HG02678 (cell line): ENCODE measurements at regions not wholly inside any gene's neighbourhood (a gene's known extent, or its start where the extent isn't known, plus 50 kb on each side); places are given as distances from the start of the nearest gene placed in this dataset.

Source experiments
- ATAC-seq: cut with Tn5 transposase; IDR thresholded peaks from one replicate; pipeline ENCODE4 v1.9.1; 2021; ENCODE audit warnings: mild to moderate bottlenecking, moderate library complexity; ENCODE audit not compliant: unreplicated experiment

GRCh38 chr4:180150818-180151217 lies 2092.4 kb upstream of the TENM3 start:
- no peak for ATAC-seq

DNA sequence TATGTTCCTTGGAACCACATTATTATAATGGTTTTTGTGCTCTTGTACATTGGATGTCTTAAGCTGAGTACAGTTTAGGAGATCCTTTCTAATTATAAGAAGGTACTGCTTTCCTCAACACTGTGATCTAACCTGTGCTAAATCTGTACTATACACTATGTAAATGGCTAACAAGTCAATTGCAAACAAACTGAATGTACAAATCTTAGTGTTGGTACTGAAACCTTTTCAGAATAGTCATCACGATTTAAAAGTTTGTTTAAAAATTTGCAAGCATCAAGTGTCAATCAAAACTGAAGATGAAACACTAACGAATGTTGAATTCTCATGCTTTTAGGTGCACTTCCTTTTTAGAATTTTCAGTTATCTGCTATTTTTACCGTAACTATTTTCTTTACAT lies 2090.4 kb upstream of the TENM3 start:
- ATAC-seq, result no peak

GRCh38 chr4:180153587-180153986 lies 2089.6 kb upstream of the TENM3 start:
- no peak for ATAC-seq

GRCh38 chr4:180156684-180157083 lies 2086.5 kb upstream of the TENM3 start:
- ATAC-seq, result peak; percentile 44

GRCh38 chr4:180160195-180160983 lies 2082.8 kb upstream of the TENM3 start:
- no peak for ATAC-seq

DNA sequence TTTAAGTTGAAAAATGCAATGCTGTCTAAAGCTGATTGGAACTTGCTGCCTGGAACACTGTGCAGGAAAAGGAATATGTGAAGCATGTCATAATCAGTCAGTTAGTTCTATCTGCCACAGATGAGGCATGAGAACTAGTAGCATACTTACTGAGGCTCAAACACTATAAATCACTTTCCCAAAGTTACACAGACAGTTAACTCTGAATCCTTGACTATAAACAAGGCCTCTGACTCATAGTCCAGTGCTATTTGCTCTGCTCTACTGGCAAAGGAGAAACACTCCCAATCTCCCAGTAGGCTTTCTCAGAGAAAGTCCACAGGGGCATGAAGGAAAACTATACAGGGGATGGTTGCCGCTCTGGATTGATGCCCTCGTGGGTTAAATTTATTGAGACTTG lies 2078.4 kb upstream of the TENM3 start:
- ATAC-seq, result no peak

DNA sequence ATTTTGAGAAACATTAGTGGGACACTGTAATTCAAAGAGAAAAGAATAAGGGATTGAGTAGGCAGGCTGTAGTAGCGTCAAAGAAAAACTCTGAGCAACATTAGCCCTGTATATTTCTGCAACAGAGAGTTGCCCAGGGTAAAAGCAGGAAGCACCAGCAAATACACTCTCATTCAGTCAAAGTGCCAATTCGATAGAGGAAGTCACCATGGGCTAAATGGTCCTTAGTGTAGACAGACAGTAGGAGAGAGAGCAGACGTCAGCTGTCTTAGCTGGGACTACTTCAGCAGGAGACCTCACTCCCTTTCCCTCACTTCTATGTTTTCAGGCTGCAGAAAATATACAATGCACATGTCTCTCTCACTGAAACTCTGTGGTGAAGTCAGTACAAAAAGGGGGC lies 2073.8 kb upstream of the TENM3 start:
- ATAC-seq, result no peak

DNA sequence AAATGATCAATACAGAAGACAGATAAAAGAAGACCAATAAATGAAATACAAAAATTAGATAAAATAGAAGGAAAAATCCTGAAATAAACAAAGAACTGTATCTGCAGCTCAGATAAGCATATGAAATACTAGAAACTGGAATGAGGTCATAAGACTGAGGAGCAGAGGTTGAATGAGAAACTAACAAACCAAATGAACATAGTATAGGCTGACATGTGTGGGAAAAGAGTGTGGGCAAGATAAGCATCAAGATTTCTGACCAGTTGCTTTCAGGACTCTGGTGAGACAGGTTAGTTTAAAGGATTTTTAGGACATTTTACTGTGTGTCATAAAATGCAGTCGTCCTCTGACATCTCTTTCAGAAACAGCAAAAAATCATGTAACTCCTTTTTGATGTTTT lies 2073.2 kb upstream of the TENM3 start:
- no peak for ATAC-seq

GRCh38 chr4:180179146-180179545 lies 2064.1 kb upstream of the TENM3 start:
- ATAC-seq, result no peak

DNA sequence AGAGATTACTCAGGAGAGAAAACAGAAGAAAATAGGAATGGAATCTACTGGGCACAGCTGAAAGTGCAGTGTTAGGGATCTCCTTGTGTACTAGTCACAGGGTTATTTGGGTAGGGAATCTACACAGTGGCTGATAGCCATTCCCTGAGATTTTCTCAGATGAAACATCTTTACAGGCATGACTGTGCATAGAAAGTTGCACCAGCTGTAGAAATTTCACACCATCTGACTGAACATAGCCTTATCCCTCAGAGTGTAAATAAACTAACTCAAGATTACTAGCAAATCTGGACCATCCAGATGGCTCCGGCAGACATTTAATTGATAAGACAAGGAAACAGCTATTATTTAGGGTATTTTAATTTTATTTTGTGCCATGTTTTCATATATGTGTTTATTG lies 2053.5 kb upstream of the TENM3 start:
- no peak for ATAC-seq

- peak; percentile 57 for ATAC-seq
Measured at GRCh38 chr4:180190382-180190781, 2052.8 kb upstream of the TENM3 start.

DNA sequence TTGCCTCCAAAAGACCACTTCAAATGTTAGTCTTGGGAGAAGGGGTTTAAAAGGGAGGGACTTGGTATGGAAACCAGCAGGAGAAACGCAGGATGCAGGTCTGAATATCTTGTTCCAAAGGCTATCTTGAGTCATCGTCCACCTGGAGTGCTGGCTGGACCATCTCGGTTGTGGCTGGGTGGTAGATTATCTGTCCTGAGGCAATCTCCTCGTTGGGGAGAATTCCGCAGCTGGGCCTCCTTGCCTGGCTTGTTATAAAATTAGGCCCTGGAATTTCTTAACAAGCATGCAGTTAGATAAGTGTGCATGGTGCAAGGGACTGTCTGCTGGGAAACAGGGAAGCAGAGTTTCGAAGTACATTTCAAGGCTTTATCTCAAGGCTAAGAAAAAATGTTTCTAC lies 2045.7 kb upstream of the TENM3 start:
- ATAC-seq, result no peak

DNA sequence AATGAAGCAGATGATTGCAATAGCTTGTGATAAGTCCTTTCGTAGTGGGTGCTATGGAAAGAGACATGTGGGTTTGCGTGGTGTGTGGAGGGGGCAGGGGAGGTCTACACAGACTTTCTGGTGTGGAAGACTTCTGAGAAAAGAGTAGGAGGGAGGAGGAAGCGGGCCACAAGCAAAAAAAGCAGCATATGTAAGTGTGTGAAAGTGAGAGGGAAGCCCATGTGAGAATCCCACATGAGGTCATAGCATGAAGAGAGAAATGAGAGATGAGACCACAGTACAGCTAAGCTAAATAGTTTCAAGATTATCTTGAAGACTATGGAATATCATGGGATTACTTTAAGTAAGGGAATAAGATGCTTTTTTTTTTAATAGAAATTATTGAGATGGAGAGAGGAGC lies 2039.9 kb upstream of the TENM3 start:
- no peak for ATAC-seq

GRCh38 chr4:180205276-180205675 lies 2037.9 kb upstream of the TENM3 start:
- no peak for ATAC-seq

DNA sequence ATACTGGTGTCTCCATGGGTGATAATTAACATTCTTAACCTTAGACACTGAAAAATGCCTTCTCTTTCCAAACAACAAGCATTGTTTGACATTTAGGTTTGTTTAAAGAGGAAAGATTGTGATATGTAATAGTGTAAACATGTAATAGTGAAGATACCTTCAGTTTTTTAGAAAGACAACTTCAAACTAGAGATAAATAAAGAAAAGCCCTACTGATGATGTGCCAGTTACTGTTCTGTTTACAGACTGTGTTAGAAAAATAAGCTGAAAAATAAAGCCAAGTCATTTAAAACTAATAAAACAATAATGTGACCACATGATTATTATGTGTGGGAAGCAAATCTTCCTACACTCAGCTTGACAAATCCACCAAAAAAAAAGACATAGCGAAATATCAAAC lies 2035.3 kb upstream of the TENM3 start:
- ATAC-seq, result no peak

GRCh38 chr4:180217070-180217469 lies 2026.1 kb upstream of the TENM3 start:
- no peak for ATAC-seq

DNA sequence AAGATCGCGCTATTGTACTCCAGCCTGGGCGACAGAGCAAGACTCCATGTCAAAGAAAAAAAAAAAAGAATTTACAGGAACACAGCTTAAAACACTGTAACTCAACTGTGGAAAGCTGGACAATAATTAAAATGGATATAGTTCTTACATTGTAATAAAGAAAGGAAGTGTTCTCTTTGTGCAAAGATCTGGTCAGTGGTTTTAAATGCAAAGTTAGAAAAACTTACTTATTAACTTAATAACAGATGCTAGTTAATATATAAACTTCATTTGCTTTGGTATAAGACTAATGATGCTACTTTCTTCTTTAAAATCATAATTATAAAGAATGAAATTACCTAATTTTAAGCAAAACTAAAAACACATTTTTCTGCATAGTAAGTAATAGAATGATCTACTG lies 2024.1 kb upstream of the TENM3 start:
- no peak for ATAC-seq

GRCh38 chr4:180225977-180226376 lies 2017.2 kb upstream of the TENM3 start:
- ATAC-seq, result no peak

DNA sequence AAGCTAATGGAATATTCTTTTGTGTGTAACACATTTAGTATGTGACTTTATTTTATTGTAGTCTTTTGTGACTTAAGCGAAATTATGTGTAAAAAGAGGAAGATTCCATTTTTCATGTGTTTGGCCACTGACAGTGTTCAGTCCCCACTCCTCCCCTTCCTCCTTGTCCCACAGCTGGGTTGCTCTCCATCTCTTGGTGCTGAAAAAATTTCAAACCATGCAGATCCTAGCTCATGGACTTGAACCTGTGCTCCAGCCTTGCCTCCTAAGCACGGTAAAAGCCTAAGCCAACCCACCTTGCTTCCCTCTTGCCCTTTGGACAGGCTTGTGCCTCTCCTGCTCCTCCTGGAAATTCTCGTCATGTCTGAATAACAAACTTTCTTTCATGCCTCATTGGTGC lies 2008.5 kb upstream of the TENM3 start:
- ATAC-seq, result no peak

GRCh38 chr4:180240670-180241069 lies 2002.5 kb upstream of the TENM3 start:
- ATAC-seq, result no peak

DNA sequence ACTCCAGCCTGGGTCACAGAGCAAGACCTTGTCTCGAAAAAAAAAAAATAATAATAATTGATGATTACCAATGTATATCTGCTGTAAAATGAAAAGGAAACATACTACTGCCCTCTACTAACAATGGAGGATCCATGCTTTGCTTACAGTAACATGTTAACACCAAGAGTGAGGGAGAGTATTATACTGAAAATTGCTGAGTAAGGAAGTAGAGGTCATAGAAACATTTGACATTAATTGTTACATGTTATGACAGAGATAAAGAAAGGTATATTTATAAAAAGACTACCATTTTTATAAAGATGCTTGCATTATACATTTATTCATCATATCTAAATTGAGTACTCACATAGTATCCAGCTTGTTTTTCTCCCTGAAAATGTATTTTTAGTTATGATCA lies 1989.8 kb upstream of the TENM3 start:
- no peak for ATAC-seq

DNA sequence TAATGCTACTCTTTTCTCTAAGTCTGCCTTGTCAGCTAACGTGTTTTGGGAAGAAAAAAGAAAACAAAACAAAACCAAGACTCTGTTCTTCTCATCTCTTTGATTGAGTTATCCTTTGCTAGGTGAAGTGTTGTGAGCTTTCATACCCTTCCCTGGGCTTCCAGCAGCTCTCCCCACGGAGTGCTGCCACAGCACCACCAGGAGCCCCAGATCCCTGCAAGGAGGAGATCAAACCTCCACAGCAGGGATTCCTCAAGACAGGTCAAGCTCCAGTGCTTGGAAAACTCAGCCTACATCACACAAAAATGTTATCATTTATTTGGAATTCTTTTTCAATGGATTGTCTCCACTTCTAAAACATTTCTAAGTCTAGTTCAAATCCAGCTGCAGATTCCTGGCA lies 1981.9 kb upstream of the TENM3 start:
- no peak for ATAC-seq

DNA sequence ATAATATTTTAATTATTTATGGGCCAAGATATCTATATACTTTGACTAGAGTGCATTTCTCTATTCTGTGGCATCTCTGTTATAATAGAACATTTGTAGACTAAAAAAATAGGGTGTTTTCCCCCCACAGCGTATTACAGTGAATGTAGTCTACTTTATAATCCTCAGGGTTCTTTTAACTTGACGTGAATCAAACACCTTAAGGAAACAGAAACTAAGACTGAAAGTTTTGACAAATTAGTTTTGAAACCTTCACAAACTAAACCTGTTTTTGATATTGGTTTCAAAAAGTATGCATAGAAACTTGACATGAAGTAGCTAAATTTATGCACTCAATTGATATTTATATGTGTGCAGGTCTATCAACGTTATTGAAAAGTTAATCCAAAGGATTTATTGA lies 1963.1 kb upstream of the TENM3 start:
- ATAC-seq, result no peak
